ENCODE measurements at regions not wholly inside any gene's neighbourhood (a gene's known extent, or its start where the extent isn't known, plus 50 kb on each side); places are given as distances from the start of the nearest gene placed in this dataset.

DNA sequence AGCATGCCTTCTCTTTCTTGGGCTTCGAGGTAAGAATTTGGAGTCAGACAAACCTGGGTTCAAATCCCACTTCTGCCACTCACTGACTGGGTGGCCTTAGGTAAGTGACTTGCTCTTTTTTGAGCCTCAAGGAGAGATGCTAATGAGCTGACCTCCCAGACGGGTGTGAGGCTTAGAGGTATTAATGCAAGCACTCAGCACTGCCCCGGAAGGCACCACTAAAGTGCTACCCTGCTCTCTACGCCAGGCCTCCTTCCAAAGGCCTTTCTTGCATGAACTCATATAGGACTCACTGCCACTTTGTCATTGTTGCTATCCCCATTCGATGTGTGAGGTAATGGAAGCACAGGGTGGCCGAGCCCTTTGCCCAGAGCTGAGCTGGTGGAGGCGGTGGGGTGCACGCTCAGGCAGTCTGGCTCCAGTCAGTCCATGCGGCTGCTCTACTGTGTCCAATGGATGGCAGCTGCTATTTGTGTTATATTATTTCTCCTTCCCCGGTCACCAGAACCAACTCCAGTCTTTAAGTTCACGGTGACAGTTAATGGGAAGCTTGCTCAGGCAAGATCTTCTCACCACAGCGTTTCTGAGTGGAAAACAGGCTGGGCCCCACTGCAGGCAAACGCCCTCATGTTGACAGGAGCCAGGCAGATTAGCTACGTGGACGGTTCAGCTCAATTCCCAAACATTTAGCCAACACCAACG lies 55.2 kb upstream of the MLN start (continued):
- TF ChIP-seq HMGA2 (CRISPR knock-in tag; IDR thresholded peaks at IDR 0.05) (no peak), E2F4 (CRISPR knock-in tag; IDR thresholded peaks at IDR 0.05; ENCODE audit: borderline replicate concordance, low read depth) (no peak), EMX1 (CRISPR knock-in tag; IDR thresholded peaks at IDR 0.05) (no peak), ZNF121 (CRISPR knock-in tag; IDR thresholded peaks at IDR 0.05) (no peak)
- TF ChIP-seq, protein P1, sequence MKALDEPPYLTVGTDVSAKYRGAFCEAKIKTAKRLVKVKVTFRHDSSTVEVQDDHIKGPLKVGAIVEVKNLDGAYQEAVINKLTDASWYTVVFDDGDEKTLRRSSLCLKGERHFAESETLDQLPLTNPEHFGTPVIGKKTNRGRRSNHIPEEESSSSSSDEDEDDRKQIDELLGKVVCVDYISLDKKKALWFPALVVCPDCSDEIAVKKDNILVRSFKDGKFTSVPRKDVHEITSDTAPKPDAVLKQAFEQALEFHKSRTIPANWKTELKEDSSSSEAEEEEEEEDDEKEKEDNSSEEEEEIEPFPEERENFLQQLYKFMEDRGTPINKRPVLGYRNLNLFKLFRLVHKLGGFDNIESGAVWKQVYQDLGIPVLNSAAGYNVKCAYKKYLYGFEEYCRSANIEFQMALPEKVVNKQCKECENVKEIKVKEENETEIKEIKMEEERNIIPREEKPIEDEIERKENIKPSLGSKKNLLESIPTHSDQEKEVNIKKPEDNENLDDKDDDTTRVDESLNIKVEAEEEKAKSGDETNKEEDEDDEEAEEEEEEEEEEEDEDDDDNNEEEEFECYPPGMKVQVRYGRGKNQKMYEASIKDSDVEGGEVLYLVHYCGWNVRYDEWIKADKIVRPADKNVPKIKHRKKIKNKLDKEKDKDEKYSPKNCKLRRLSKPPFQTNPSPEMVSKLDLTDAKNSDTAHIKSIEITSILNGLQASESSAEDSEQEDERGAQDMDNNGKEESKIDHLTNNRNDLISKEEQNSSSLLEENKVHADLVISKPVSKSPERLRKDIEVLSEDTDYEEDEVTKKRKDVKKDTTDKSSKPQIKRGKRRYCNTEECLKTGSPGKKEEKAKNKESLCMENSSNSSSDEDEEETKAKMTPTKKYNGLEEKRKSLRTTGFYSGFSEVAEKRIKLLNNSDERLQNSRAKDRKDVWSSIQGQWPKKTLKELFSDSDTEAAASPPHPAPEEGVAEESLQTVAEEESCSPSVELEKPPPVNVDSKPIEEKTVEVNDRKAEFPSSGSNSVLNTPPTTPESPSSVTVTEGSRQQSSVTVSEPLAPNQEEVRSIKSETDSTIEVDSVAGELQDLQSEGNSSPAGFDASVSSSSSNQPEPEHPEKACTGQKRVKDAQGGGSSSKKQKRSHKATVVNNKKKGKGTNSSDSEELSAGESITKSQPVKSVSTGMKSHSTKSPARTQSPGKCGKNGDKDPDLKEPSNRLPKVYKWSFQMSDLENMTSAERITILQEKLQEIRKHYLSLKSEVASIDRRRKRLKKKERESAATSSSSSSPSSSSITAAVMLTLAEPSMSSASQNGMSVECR (CRISPR knock-in tag; IDR thresholded peaks at IDR 0.05; ENCODE audit: borderline replicate concordance), result no peak

DNA sequence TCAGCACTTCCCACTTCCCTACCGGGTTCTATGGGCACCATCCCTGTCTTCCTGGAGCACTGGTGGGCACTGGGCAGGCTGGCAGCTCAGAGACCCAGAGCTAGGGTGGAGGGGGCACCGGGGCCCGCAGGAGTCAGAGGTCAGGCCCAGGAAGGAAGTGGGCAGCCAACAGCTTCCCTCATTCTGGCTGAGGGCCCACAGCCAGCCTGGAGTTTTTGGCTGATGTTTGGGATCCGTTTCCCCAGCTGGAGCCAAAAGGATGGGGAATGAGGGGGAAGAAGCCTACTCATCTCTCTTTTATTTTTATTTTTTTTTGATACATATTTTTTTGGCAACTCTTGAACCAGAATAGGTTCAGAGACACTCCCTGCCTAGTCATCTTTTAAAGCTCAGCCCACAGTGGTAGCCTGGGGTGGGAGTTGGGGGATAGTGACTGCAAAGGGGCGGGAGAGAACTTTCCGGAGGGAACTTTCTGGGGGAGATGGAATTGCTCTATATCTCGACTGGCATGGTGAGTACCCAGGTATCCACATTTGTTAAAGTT lies 54.2 kb upstream of the MLN start:
- H3K27ac Mint-ChIP-seq, result no peak overlapping the region
- H3K27me3 Mint-ChIP-seq (ENCODE audit: low read depth), result peaks cover 7% of the 10 kb centered on the region
- no peaks in the 10 kb centered on the region for H3K36me3 Mint-ChIP-seq
- H3K9me3 Mint-ChIP-seq, result no peaks in the 10 kb centered on the region
- ATAC-seq, result no peak
- H3K4me3 Mint-ChIP-seq, result no peak overlapping the region
- POLR2A ChIA-PET, result interaction anchor here (0.6 kb wide), 1 partner anchor 22 kb away, joined by 3 read pairs; no protein-coding TSS in a partner anchor
- DNase-seq (ENCODE audit: low spot score), result no peak
- H3K4me1 Mint-ChIP-seq, result peaks cover 18% of the 10 kb centered on the region
- CTCF ChIA-PET, result interaction anchor here (1.4 kb wide), 1 partner anchor 86 kb away, joined by 4 read pairs; no protein-coding TSS in a partner anchor
- no peak for TF ChIP-seq RELA (CRISPR knock-in tag; IDR thresholded peaks at IDR 0.05; ENCODE audit: borderline replicate concordance)
- no peak for TF ChIP-seq ZNF671 (CRISPR knock-in tag; IDR thresholded peaks at IDR 0.05)
- TF ChIP-seq, protein P2, sequence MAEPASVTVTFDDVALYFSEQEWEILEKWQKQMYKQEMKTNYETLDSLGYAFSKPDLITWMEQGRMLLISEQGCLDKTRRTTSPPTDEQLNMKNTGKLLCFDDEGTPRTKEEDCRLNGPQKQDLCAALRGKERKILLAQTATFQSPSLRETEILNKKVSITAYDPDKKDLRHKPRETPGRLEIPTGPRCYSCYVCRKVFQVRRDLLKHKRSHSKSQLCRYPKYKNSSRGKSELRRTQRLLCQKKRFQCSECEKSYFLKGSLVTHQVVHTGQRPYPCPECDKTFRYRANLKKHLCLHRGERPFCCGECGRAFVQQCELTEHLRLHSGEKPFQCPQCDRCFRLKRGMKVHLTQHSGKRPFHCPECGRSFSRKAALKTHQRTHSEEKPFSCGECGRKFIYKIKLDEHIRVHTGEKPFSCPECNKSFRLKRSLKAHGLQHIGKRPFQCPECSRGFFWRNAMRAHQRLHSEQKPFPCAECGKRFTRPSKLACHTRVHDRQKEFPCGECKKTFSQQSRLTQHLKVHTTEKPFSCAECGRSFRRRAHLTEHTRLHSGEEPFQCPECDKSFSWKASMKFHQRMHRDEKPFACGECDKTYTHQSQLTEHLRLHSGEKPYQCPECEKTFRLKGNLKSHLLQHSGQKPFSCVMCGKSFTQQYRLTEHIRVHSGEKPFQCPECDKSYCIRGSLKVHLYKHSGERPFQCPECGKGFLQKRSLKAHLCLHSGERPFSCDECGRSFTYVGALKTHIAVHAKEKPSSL (CRISPR knock-in tag; conservative IDR thresholded peaks at IDR 0.05), result no peak
- TF ChIP-seq GTF2I (CRISPR knock-in tag; conservative IDR thresholded peaks at IDR 0.05), result no peak
- TF ChIP-seq IRF1 (CRISPR knock-in tag; IDR thresholded peaks at IDR 0.05), result no peak
- TF ChIP-seq ZBTB21 (CRISPR knock-in tag; IDR thresholded peaks at IDR 0.05; ENCODE audit: borderline replicate concordance), result no peak
- TF ChIP-seq ZNF121 (CRISPR knock-in tag; IDR thresholded peaks at IDR 0.05), result no peak
- TF ChIP-seq MYBL2 (CRISPR knock-in tag; IDR thresholded peaks at IDR 0.05), result no peak
- TF ChIP-seq, protein P3, sequence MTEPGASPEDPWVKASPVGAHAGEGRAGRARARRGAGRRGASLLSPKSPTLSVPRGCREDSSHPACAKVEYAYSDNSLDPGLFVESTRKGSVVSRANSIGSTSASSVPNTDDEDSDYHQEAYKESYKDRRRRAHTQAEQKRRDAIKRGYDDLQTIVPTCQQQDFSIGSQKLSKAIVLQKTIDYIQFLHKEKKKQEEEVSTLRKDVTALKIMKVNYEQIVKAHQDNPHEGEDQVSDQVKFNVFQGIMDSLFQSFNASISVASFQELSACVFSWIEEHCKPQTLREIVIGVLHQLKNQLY (CRISPR knock-in tag; IDR thresholded peaks at IDR 0.05), result no peak
- TF ChIP-seq FOXJ3 (CRISPR knock-in tag; IDR thresholded peaks at IDR 0.05; ENCODE audit: borderline replicate concordance), result no peak
- TF ChIP-seq SMAD4 (CRISPR knock-in tag; IDR thresholded peaks at IDR 0.05), result no peak
- no peak for TF ChIP-seq JAZF1 (CRISPR knock-in tag; IDR thresholded peaks at IDR 0.05)
- TF ChIP-seq, protein P4, sequence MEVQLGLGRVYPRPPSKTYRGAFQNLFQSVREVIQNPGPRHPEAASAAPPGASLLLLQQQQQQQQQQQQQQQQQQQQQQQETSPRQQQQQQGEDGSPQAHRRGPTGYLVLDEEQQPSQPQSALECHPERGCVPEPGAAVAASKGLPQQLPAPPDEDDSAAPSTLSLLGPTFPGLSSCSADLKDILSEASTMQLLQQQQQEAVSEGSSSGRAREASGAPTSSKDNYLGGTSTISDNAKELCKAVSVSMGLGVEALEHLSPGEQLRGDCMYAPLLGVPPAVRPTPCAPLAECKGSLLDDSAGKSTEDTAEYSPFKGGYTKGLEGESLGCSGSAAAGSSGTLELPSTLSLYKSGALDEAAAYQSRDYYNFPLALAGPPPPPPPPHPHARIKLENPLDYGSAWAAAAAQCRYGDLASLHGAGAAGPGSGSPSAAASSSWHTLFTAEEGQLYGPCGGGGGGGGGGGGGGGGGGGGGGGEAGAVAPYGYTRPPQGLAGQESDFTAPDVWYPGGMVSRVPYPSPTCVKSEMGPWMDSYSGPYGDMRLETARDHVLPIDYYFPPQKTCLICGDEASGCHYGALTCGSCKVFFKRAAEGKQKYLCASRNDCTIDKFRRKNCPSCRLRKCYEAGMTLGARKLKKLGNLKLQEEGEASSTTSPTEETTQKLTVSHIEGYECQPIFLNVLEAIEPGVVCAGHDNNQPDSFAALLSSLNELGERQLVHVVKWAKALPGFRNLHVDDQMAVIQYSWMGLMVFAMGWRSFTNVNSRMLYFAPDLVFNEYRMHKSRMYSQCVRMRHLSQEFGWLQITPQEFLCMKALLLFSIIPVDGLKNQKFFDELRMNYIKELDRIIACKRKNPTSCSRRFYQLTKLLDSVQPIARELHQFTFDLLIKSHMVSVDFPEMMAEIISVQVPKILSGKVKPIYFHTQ (CRISPR knock-in tag; IDR thresholded peaks at IDR 0.05), result no peak
- TF ChIP-seq, protein P5, sequence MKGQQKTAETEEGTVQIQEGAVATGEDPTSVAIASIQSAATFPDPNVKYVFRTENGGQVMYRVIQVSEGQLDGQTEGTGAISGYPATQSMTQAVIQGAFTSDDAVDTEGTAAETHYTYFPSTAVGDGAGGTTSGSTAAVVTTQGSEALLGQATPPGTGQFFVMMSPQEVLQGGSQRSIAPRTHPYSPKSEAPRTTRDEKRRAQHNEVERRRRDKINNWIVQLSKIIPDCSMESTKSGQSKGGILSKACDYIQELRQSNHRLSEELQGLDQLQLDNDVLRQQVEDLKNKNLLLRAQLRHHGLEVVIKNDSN (CRISPR knock-in tag; IDR thresholded peaks at IDR 0.05), result no peak
- TF ChIP-seq, protein P6, sequence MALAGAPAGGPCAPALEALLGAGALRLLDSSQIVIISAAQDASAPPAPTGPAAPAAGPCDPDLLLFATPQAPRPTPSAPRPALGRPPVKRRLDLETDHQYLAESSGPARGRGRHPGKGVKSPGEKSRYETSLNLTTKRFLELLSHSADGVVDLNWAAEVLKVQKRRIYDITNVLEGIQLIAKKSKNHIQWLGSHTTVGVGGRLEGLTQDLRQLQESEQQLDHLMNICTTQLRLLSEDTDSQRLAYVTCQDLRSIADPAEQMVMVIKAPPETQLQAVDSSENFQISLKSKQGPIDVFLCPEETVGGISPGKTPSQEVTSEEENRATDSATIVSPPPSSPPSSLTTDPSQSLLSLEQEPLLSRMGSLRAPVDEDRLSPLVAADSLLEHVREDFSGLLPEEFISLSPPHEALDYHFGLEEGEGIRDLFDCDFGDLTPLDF (CRISPR knock-in tag; IDR thresholded peaks at IDR 0.05), result no peak
